AG04450 (cell line): ENCODE measurements at regions not wholly inside any gene's neighbourhood (a gene's known extent, or its start where the extent isn't known, plus 50 kb on each side); places are given as distances from the start of the nearest gene placed in this dataset.

Source experiments
- CTCF ChIA-PET: fragments of 300-600, 350-600 bp; formaldehyde crosslinking; extraction: SDS; loops from one replicate; lab custom pipeline; 2022; ENCODE audit warnings: antibody characterized with exemption, inconsistent platforms; lab: Charles Lee
- POLR2A ChIA-PET: fragments of 350-600 bp; formaldehyde crosslinking; extraction: SDS; loops from one replicate; lab custom pipeline; 2021; ENCODE audit warnings: antibody characterized with exemption, inconsistent platforms; lab: Yijun Ruan, JAX
- DNase-seq: peaks from one replicate; pipeline ENCODE4 v3.0.0-alpha.2; 2011; ENCODE audit warnings: low read depth, low spot score
- H3K27ac ChIP-seq: one replicate; pipeline ENCODE4 v1.5.1; 2012; ENCODE audit warnings: low read depth, low read length, control low read depth
- H3K27me3 ChIP-seq: one replicate; pipeline ENCODE4 v1.6.0; 2012; ENCODE audit warnings: low read length; ENCODE audit not compliant: control insufficient read depth, insufficient read depth
- H3K4me3 ChIP-seq: 2 replicates; pipeline ENCODE4 v1.5.1; 2011; ENCODE audit warnings: mild to moderate bottlenecking, low read depth, low read length, control low read depth
- H3K9me3 ChIP-seq: 2 replicates; pipeline ENCODE4 v1.5.1; 2012; ENCODE audit warnings: low read length; ENCODE audit not compliant: control insufficient read depth, insufficient read depth
- CTCF ChIP-seq: IDR thresholded peaks from 2 replicates; pipeline ENCODE4 v1.5.1; 2011; ENCODE audit warnings: low read depth, low read length, control low read depth, inconsistent platforms

- H3K27ac ChIP-seq: peak overlapping the region; percentile 12
- CTCF ChIA-PET: interaction anchor here (0.5 to 1.8 kb wide), 4 partner anchors 9 to 533 kb away, joined by 3 to 5 read pairs (median 4); no protein-coding TSS in a partner anchor
Measured at GRCh38 chr11:87473174-87473573, 435.4 kb downstream of the TMEM135 start.

GRCh38 chr11:87466223-87466622, 428.5 kb downstream of the TMEM135 start:
- POLR2A ChIA-PET: interaction anchor here (1.0 kb wide), 1 partner anchor 21 kb away, joined by 3 read pairs; no protein-coding TSS in a partner anchor
- no peaks in the 10 kb centered on the region for H3K9me3 ChIP-seq
- CTCF ChIA-PET: no interaction called here
- no peak overlapping the region for H3K4me3 ChIP-seq
- no peak for TF ChIP-seq CTCF
- no peak overlapping the region for H3K27ac ChIP-seq
- no peaks in the 10 kb centered on the region for H3K27me3 ChIP-seq
- DNase-seq: no peak

More at GRCh38 chr11:87473174-87473573, 435.4 kb downstream of the TMEM135 start:
- no peaks in the 10 kb centered on the region for H3K27me3 ChIP-seq
- peak; percentile 87 for DNase-seq
- no peaks in the 10 kb centered on the region for H3K9me3 ChIP-seq
- H3K4me3 ChIP-seq: no peak overlapping the region
- POLR2A ChIA-PET: interaction anchor here (1.2 kb wide), 1 partner anchor 28 kb away, joined by 6 read pairs; no protein-coding TSS in a partner anchor
- no peak for TF ChIP-seq CTCF

- ChIA-PET CTCF (no interaction called here), POLR2A (interaction anchor here (1.0 kb wide), 1 partner anchor 21 kb away, joined by 3 read pairs; no protein-coding TSS in a partner anchor)
- no peak for DNase-seq
- Histone ChIP-seq H3K9me3 (no peaks in the 10 kb centered on the region), H3K27ac (no peak overlapping the region), H3K4me3 (no peak overlapping the region), H3K27me3 (no peaks in the 10 kb centered on the region)
- TF ChIP-seq CTCF: no peak
Measured at GRCh38 chr11:87465716-87466115, 428.0 kb downstream of the TMEM135 start.

- ChIA-PET CTCF (interaction anchor here (0.7 to 1.0 kb wide), 5 partner anchors 9 to 62 kb away, joined by 3 to 4 read pairs (median 3); no protein-coding TSS in a partner anchor), POLR2A (no interaction called here)
- Histone ChIP-seq H3K27me3 (no peaks in the 10 kb centered on the region), H3K4me3 (no peak overlapping the region), H3K9me3 (no peaks in the 10 kb centered on the region), H3K27ac (no peak overlapping the region)
- TF ChIP-seq CTCF: peak; percentile 51
- no peak for DNase-seq
Measured at GRCh38 chr11:87463486-87464102, 425.9 kb downstream of the TMEM135 start.

GRCh38 chr11:87462171-87462570, 424.4 kb downstream of the TMEM135 start:
- H3K4me3 ChIP-seq: no peak overlapping the region
- no peaks in the 10 kb centered on the region for H3K27me3 ChIP-seq
- POLR2A ChIA-PET: no interaction called here
- no peak overlapping the region for H3K27ac ChIP-seq
- CTCF ChIA-PET: interaction anchor here (2.5 kb wide), 1 partner anchor 41 kb away, joined by 9 read pairs; no protein-coding TSS in a partner anchor
- no peak for TF ChIP-seq CTCF
- no peak for DNase-seq
- H3K9me3 ChIP-seq: no peaks in the 10 kb centered on the region
